ENCODE measurements at regions not wholly inside any gene's neighbourhood (a gene's known extent, or its start where the extent isn't known, plus 50 kb on each side); places are given as distances from the start of the nearest gene placed in this dataset.
"Not testable (repeated sequence)": the region's sequence is repeated elsewhere in the genome, so short reads cannot be mapped to it uniquely, and the experiment has no call there.

DNA sequence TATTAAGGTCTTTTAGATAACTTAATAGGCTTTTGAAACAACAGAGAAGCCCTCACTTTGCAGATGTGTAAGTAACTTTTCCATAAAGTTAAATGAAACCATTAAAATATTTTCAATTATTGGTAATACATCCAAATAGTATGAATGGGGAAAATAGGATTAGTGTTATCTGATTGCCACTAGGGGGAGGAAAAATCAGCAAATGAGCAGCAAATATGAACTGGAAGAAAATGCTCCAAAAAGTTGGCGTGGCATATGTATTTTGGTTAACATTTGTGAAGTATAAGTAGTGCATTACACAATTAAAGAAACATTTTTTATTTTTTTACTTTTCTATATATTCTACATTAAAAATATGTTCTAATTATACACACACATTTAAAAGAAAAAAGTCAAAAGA is 259.8 kb upstream of the ANO5 start:
- no peak for DNase-seq

DNA sequence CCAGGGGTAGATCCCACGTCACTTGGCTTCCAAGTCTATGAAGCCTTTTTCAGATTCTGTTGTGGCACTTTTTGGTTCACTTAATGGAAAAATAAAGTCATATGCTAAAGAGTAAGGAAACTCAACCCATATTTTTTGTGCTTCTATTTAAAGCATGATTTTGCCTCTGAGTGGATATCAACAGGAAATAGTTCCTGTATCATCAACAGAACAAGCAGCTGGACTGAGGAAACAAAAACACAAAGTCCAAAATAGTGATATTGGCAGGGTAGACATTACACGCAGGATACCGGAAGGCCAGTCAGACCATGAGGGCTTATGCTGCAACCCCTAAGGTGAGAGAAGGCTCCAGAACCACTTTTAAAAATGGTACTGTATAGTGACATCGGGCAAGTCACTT is 248.3 kb upstream of the ANO5 start:
- DNase-seq, result no peak

DNA sequence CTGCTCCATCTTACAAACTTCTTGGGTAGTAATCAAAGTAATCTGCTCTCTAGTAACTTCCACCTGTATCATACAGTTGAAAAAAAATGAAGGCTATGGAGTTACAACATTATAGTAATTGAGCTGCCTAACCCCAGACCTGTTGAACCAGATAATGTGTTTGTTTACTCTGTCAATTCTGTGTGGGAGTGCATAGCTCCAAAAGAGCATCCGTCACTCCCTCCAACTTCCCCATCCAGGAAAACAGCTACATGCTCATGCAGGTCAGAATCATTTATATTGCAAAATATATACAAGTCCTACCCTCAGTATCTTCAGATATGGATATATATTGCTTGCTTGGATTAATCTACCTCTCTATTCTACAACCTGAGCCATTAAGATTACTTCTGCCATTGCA is 244.0 kb upstream of the ANO5 start:
- DNase-seq, result no peak

DNA sequence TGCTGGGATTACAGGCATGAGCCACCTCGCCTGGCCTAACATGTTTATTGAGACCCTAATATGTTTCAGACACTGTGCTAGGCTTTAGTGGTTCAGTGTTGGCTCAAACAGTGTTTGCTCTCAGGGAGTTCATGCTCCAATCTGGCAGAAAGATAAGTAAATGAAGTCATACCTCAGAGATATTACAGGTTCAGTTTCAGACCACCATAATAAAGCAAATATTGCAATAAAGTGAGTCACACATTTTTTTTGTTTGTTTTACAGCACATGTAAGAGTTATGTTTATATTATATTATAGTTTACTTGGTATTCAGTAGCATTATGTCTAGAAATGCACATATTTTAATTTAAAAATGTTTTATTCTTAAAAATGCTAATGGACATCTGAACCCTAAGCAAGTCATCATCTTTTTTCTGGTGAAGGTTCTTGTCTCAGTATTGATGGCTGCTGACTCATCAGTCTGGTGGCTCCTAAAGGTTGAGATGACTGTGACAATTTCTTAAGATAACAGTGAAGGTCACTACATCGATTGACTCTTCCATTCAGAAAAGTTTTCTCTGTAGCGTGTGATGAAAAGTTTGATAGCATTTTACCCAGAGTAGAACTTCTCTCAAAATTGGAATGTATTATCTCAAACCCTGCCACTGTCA is 243.0 kb upstream of the ANO5 start:
- no peak for DNase-seq

DNA sequence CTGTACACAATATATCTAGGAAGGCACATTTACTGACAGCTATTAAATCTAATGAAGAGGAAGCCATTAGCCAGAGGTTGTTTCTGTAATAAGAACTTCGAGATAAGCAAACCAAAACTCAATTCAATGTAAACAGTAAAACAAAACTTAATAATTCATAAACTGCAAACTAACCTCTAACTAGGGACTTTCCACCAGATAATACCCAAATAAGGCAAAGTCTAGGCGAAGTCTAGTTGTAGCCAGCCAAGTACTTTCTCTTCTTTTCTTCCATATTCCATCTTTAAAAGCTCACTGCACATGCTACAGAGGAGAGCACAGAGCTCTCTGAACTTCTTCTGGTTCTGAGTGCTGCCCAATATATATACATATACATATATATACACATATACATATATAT is 229.9 kb upstream of the ANO5 start:
- no peak for DNase-seq

DNA sequence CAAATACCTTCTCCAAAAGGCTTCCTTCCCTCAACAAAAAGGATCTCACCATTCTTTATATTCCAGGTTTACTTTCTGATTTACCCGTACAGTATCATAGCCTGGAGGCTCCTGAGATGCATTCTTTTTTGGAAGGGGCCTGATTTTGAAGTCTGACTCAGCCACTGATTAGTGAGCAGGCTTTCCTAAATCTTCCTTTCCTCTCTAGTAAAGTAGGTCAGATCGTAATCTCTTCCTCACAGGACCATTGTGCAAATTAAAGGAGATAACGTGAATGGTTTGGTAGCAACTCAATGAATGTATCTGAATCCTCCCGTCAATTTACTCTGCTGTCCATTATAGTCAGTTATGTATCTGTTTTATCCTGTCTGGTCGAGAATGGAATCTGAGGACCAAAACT is 227.7 kb upstream of the ANO5 start:
- peak; percentile 71 for DNase-seq

DNA sequence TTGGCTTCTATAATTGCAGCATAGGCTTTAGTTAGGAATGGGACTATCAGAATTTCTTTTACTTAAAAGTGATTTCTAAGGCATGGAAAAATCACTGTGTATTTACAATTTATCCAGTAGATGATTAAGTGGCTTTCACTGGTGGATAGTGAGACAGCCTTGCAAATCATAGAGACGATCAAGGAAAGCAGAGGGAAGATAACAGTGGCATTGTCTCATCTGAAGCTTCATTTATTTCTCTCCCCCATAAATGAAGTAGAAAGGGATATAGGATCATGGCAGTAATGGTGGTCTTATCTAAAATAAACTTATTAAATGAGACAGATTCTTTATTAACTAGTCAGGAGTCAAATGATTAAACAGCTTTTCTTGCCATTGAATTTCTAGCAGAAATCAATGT is 224.2 kb upstream of the ANO5 start:
- no peak for DNase-seq

DNA sequence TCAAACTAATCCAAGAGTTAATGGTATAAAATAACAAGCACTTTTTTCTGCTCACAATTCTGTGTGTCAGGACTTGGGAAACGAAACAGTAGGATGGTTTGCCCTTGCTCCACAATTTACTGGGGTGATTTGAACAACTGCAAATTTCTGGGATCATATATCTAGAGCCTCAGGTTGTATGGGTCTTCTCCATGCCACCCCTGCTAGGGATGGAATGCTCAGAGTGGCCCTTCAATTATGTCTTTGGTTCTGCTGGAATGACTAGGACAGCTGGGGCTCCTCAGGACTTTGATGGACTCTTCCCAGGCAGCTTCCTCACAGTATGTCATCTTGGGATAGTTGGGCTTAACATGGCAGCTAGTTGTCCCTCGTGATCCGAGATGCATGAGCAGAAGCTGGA is 223.0 kb upstream of the ANO5 start:
- DNase-seq, result no peak

DNA sequence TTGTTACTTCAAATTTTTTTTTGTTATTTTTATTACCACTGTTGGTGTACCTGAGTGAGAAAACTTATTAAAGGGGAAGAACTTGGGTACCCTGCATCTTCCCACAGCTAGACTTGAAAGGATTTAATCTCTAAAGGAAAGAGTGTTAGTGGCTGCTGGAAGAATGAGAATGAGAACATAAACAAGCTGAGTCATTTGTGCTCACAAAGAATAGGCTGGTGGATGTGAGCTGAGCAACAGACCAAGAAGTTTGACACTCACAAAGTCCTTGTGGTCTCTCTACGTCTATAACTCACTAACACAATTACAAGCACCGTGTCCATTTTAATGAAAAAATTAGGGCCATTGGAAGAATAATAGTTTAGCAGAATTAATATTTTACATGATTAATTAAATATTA is 217.6 kb upstream of the ANO5 start:
- no peak for DNase-seq

DNA sequence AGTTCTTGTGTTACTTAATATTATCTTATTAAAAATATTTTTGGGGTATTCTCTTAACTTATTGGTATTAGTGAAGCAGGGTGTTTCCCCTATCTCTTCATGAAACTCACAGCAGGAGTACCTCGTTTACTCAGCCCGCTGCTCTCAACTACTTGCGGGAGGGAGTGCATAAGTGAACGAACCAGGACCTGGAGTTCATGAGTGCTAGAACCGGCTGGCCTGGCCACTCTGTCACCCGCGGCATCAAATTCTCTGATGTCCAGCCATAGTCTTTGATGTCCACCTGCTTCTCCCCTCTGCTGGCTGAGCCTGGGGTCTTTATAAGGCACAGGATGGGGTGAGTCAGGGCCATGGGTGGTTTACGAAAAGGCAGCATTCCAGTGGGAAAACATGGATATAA is 216.7 kb upstream of the ANO5 start:
- peak; percentile 56 for DNase-seq

DNA sequence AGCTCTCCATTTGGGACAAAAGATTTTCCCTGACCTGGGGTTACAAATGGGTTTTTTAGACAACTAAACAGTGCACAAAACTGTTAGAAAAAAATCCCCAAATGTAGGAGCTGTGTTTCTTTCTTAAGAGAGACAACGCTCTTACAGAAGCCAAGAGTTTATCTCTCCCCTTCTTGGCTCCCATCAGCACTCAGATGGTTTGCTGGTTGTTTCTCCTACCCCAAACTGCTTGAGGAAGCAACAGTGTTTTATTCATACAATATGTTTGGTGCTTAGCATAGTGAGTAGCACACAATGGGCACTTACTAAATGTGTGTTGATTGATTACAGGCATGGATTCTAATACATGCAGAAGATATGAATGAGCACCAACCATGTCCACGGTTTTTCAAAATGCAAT is 209.5 kb upstream of the ANO5 start:
- no peak for DNase-seq

DNA sequence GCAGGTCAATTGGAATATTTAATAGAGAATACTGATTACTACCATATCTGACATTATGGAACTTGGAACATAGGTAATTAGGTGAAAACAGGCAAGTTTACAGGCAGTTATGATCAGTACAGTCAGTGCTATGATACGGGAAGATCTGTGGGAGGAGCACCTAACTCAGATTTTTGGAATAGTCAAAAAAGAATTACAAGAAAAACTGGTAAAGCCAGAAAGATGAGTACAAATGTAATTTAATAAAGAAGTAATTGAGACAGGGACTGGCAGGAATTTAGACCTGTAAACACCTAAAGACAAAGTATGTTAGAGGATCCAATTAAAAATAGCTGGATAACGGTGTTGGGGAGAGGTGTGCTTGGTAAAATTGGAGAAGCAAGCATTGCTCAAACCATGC is 206.5 kb upstream of the ANO5 start:
- DNase-seq, result no peak

DNA sequence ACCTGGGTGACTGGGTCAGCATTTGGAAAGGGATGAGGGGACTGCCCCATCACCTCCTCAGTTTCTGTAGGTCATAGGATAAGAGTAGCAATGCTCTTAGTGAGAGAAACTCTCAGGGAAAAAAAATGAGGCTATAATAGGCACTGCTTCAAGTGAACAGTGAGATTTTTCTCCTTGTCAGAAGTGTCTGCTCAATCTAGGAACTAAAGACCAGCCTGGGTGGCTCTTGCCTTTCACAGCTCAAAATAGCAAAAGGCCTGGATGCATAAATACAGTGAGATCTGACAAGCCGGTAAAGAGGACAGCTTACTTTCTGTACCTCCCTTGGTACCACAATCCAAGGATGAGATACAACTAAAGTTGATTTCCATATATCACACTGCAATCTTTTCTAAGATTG is 205.6 kb upstream of the ANO5 start:
- DNase-seq, result no peak

DNA sequence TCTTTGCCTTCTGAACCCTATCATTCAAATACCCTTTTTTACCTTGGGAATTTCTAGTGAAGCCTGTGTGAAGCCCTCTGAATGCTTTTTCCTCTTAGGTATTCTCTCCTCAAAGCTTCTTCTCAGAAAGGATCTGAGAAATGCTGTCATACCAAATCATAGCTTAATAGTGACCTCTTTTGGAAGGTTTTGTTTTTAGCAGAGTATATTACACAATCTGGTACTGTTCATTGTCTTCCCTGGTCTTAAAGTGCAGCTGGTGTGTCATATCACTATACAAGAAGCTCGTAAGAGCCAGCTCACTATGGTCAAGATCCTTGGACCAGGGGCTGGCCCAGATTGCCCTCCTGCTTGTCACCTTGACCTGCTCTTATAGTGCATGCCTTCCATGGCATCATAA is 204.4 kb upstream of the ANO5 start:
- DNase-seq, result no peak

DNA sequence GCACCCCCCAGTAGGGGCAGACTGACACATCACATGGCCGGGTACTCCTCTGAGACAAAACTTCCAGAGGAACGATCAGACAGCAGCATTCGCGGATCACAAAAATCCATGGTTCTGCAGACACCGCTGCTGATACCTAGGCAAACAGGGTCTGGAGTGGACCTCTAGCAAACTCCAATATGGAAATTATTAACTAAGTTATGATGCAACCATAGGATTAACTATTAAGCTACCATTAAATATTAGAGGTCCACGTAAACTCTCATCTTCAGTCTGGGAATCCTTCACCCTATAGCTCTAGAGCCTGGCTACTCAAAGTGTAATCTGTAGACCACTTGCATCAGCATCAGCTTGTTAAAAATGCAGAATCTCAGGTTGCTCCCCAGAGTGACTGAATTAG is 191.1 kb upstream of the ANO5 start:
- not testable (repeated sequence) for DNase-seq

DNA sequence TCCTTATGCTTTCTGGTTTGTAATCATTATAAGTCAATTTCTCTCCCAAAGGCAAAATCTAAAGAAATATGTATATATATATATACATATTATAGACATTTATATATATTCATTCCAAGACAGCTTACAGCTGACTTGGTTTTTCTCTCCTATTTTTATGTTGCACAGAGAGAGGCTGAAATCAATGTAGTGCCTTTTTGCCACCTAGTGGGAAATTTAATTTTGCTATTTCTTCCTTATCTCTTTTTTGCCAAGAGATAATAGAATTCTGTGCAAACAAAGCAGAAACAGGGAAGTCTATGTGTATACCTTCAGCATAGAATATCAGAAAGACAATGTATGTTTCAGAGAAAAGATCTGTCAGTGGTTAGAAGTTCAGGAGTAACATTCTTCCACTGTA is 186.0 kb upstream of the ANO5 start:
- DNase-seq, result no peak

DNA sequence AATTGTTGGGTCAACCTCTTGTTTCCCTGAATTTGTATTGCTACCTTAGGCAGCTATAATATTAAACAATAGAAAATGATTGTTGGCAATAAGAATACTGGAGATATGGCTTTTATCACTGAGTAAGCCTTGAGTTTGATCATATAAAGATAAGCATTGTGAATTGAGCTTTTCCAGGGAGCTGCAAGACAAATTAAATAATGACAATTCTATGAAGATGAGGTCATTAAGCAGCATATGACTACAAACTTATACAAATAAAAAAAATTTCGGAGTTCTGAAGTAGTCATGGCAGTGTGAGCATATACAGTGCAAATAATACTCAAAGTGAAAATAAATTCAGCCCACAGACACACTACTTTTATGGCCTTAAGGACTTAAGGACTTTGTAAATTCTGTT is 161.1 kb upstream of the ANO5 start:
- DNase-seq, result no peak

DNA sequence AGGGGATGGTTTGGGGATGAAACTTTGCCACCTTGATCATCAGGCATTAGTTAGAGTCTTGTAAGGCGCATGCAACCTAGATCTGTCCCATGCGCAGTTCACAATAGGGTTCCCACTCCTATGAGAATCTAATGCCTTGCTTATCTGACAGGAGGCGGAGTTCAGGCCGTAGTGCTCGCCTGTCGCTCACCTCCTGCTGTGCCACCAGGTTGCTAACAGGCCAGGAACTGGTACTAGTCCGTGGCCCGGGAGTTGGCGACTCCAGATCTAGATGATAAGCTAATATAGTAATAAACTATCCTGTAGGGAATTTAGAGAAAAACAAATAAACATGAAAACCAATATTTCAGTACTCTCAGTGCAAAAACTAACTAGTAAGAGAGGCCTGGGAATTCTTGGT is 155.4 kb upstream of the ANO5 start:
- no peak for DNase-seq

DNA sequence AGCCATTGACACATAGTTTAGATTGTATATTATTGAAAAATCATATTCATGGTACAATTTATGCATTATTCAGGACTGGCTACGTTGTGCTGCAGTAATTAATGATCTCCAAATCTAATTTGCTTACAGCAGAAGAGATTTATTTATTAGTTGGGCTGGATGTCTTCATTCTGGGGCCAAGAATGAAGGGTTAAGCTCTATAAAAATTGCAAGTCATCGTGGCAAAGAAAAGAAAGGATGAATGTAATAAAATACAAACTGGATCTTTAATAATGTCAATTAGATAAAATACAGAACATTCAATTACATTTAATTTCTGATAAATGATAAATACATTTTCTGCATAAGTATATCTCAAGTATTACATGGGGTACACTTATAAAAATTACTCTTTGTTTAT is 151.8 kb upstream of the ANO5 start:
- no peak for DNase-seq

DNA sequence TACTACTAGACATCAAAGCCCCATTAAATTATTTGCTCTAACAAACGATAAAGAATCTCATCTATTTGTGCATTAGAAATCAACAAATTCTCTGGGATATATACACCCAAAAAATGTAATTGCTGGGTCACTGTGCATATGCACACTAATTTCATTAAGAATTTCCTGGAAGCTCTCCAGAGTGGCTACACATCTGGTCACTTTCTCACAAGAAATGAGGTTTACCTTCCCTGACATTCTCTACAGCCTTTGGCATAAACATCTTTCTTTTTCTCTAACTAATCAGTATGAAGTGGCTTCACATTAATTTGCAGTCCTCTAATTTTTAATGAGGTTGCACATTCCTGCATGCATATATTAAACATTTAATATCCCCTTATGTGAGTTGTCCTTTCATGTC is 150.8 kb upstream of the ANO5 start:
- no peak for DNase-seq

DNA sequence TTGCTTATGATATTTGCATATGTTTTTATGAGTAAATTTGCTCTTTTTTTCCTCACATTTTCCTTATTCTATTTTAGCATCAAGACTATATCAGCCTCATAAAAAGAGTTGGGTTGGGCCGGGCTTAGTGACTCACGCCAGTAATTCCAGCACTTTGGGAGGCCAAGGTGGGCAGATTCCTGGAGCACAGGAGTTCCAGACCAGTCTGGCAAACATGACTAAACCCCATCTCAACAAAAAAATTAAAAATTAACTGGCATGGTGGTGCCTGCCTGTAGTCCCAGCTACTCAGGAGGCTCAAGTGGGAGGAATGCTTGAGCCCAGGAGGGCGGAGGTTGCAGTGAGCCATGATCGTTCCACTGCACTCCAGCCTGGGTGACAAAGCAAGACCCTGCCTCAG is 148.8 kb upstream of the ANO5 start:
- no peak for DNase-seq

DNA sequence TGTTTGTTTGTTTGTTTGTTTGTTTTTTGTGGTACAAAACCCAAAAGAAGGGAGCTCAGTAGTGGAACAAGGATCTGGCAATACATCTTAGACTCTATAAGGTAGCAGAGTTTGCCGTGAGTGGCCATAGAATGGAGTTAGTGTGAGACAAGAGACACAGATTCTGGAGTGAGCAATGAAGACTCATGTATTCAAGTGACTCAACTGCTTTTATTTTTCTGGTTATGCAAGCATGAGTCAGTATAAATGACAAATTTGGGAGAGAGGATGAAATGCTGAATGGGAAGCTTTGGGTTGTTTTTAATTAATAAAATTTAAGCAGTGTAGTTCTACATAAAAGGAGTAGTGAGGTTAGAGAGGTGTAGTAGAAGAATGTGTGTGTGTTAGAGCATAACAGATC is 143.6 kb upstream of the ANO5 start:
- DNase-seq, result no peak

DNA sequence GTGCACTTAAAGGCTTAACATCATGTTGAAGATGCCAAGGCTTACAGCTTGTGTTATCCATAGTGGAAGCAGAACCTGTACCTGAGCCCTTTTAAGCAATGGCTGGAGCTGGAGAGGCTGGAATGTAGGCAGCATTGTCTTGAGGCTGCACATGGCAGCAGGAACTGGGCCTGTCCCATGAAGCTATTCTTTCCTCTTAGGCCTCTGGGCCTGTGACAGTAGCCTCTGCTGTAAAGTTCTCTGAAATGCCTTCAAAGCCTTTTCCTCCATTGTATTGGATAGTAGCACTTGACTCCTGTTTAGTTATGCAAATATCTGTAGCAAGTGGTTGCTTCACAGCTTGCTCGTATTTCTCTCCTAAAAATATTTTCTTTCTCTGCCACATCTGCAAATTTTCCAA is 127.4 kb upstream of the ANO5 start:
- DNase-seq, result no peak

DNA sequence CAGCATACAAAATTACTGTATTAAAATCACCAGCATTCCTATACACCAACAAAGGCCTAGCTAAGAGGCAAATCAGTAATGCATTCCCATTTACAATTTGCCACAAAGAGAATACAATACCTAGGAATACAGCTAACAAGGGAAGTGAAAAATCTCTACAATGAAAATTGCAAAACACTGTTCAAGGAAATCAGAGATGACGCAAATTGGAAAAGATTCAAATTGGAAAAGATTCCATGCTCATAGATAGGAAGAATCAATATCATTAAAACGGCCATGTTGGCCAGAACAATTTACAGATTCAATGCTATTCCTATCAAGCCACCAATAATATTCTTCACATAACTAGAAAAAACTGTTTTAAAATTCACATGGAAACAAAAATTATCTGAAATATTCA is 123.0 kb upstream of the ANO5 start:
- DNase-seq, result no peak

DNA sequence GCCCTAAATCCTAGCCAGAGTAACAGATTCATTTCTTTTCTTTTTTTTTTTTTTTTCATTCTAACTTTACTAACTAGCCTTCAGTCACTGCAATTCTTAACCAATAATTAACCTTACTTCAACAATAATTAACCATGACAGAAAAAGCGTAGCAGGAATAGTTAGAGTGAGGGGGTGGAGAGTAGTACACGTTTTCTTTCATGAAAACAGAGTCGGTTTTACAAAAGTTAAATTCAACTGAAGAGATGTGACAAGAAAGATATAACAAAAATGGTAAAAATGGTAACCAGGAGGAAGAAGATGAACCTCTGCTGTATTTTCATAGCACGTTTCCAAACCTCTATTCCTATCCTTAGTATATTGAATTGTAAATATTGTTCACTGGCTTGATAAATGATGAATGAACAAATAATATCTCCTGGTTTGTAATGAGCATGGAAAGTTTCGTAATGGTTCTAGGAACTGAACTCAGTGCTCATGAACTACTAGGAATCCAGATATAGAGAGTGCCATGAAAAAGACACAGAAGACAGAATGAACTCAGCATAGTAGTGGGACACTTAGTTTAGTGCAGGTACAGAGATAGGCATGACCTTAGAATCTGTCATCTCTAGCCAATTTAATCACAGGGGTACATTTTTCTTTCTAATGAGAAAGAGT is 116.5 kb upstream of the ANO5 start:
- DNase-seq, result no peak
